ENCODE measurements at regions not wholly inside any gene's neighbourhood (a gene's known extent, or its start where the extent isn't known, plus 50 kb on each side); places are given as distances from the start of the nearest gene placed in this dataset.

- no peaks in the 10 kb centered on the region for H3K36me3 ChIP-seq
- WGBS, 2 donors, result 72 to 84% methylated on average over 1 of the region's 1 CpG
- DNase-seq, result no peak
- H3K9me3 ChIP-seq, result no peaks in the 10 kb centered on the region
- TF ChIP-seq POLR2A (IDR thresholded peaks at IDR 0.05), result no peak
- TF ChIP-seq, protein P1, sequence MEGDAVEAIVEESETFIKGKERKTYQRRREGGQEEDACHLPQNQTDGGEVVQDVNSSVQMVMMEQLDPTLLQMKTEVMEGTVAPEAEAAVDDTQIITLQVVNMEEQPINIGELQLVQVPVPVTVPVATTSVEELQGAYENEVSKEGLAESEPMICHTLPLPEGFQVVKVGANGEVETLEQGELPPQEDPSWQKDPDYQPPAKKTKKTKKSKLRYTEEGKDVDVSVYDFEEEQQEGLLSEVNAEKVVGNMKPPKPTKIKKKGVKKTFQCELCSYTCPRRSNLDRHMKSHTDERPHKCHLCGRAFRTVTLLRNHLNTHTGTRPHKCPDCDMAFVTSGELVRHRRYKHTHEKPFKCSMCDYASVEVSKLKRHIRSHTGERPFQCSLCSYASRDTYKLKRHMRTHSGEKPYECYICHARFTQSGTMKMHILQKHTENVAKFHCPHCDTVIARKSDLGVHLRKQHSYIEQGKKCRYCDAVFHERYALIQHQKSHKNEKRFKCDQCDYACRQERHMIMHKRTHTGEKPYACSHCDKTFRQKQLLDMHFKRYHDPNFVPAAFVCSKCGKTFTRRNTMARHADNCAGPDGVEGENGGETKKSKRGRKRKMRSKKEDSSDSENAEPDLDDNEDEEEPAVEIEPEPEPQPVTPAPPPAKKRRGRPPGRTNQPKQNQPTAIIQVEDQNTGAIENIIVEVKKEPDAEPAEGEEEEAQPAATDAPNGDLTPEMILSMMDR (IDR thresholded peaks at IDR 0.05), result no peak
- H3K4me3 ChIP-seq (replicated peaks in 1 of 3), result no peak overlapping the region
- H3K4me1 ChIP-seq, result no peaks in the 10 kb centered on the region
- no peak overlapping the region for H3K27ac ChIP-seq
- no peaks in the 10 kb centered on the region for H3K27me3 ChIP-seq
- intact Hi-C loops (cut with DNase I), result no loop called here
Observed at GRCh38 chr1:192418552-192419285, 101.9 kb downstream of the RGS21 start.

GRCh38 chr1:192430644-192431043 is 113.9 kb downstream of the RGS21 start:
- TF ChIP-seq POLR2A (IDR thresholded peaks at IDR 0.05), result no peak
- TF ChIP-seq, protein P1 (IDR thresholded peaks at IDR 0.05), result no peak
- no peak for DNase-seq
- intact Hi-C loops (cut with DNase I), result no loop called here
- no peaks in the 10 kb centered on the region for H3K36me3 ChIP-seq
- no peak overlapping the region for H3K27ac ChIP-seq
- no peaks in the 10 kb centered on the region for H3K4me1 ChIP-seq
- no peaks in the 10 kb centered on the region for H3K9me3 ChIP-seq
- no peaks in the 10 kb centered on the region for H3K27me3 ChIP-seq
- no peak overlapping the region for H3K4me3 ChIP-seq (replicated peaks in 1 of 3)
- 69 to 70% methylated on average over 3 of the region's 3 CpGs for WGBS, 2 donors

DNA sequence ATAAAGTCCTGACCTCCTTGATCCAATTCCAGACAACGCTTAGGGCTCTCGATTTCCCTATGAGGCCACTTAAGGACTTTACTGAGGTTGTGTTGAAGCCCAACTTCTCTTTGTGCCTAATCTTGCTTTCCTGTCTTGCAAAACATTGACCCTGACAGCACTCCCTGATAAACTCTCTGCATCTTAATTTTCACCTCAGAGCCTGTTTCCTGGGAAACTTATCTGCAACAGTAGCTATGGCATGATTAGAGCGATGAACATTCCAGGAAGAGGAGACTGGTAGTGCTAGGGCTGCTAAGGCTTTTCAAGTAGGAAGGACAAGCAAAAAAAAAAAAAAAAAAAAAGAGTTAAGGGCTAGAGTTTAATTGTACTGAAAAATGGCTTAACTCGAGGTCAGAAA is 118.9 kb downstream of the RGS21 start:
- TF ChIP-seq, protein P1 (IDR thresholded peaks at IDR 0.05), result no peak
- TF ChIP-seq POLR2A (IDR thresholded peaks at IDR 0.05), result no peak
- intact Hi-C loops (cut with DNase I), result no loop called here
- DNase-seq, result no peak
- Histone ChIP-seq H3K36me3 (no peaks in the 10 kb centered on the region), H3K4me1 (no peaks in the 10 kb centered on the region), H3K9me3 (no peaks in the 10 kb centered on the region), H3K27me3 (no peaks in the 10 kb centered on the region), H3K27ac (no peak overlapping the region), H3K4me3 (replicated peaks in 1 of 3) (no peak overlapping the region)
- 81 to 82% methylated on average over 4 of the region's 4 CpGs for WGBS, 2 donors

GRCh38 chr1:192436441-192437078 is 119.8 kb downstream of the RGS21 start:
- Histone ChIP-seq H3K27ac (no peak overlapping the region), H3K9me3 (no peaks in the 10 kb centered on the region), H3K36me3 (no peaks in the 10 kb centered on the region), H3K4me3 (replicated peaks in 1 of 3) (no peak overlapping the region), H3K27me3 (no peaks in the 10 kb centered on the region), H3K4me1 (no peaks in the 10 kb centered on the region)
- intact Hi-C loops (cut with DNase I), result no loop called here
- DNase-seq, result no peak
- no peak for TF ChIP-seq POLR2A (IDR thresholded peaks at IDR 0.05)
- TF ChIP-seq, protein P1 (IDR thresholded peaks at IDR 0.05), result no peak
- 84 to 88% methylated on average over 8 of the region's 8 CpGs for WGBS, 2 donors

DNA sequence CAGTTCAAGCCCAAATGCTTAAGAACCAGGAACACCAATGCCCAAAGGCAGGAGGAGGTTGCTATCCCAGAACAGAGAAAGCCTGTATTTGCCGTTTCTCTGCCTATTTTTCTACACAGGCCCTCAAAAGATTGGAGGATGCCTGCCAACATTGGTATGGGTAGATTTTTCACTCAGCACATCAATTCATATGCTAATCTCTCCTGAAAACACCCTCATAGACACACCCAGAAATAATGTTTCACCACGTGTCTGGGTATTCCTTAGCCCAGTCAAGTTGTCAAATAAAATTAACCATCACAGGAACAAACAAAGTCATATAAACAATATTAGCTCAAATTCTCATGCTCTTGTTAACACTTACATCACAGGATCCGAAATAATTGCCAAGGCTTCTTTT is 121.9 kb downstream of the RGS21 start:
- no peaks in the 10 kb centered on the region for H3K4me1 ChIP-seq
- intact Hi-C loops (cut with DNase I), result no loop called here

More for the DNA sequence above, 121.9 kb downstream of the RGS21 start:
- 76 to 80% methylated on average over 3 of the region's 3 CpGs for WGBS, 2 donors
- H3K27me3 ChIP-seq, result no peaks in the 10 kb centered on the region
- no peaks in the 10 kb centered on the region for H3K9me3 ChIP-seq
- DNase-seq, result no peak
- no peaks in the 10 kb centered on the region for H3K36me3 ChIP-seq
- no peak overlapping the region for H3K27ac ChIP-seq
- TF ChIP-seq, protein P1 (IDR thresholded peaks at IDR 0.05), result no peak
- TF ChIP-seq POLR2A (IDR thresholded peaks at IDR 0.05), result no peak
- H3K4me3 ChIP-seq (replicated peaks in 1 of 3), result no peak overlapping the region
